Vagina (tissue), 2 donors: ENCODE measurements at regions not wholly inside any gene's neighbourhood (a gene's known extent, or its start where the extent isn't known, plus 50 kb on each side); places are given as distances from the start of the nearest gene placed in this dataset.

ENCODE experiments used
- CTCF ChIP-seq, 3 experiments: fragments of 450-650 bp in 2 of 3; fragments of 200-600 bp in 1 of 3; sonication (generic) in 1 of 3; IDR thresholded peaks; one replicate each; pipeline ENCODE4 v1.5.1; 2017 to 2019; ENCODE audit warnings: antibody characterized with exemption in 3 of 3, mild to moderate bottlenecking in 2 of 3, moderate library complexity in 2 of 3
- POLR2A ChIP-seq, 2 donors: fragments of 450-650 bp; IDR thresholded peaks; one replicate each; pipeline ENCODE4 v1.6.1; 2017; ENCODE audit warnings: antibody characterized with exemption in 2 of 2, mild to moderate bottlenecking in 2 of 2, moderate library complexity in 2 of 2
- POLR2AphosphoS5 ChIP-seq, 2 donors: sonication (generic); formaldehyde crosslinking; IDR thresholded peaks; one replicate each; pipeline ENCODE4 v1.9.0; 2017; ENCODE audit warnings: antibody characterized with exemption in 2 of 2, mild to moderate bottlenecking in 2 of 2, low read depth in 1 of 2; ENCODE audit not compliant: insufficient read depth in 1 of 2

GRCh38 chr1:30536530-30536929 lies 186.9 kb downstream of the MATN1 start:
- TF ChIP-seq POLR2A (IDR thresholded peaks at IDR 0.05) (no peak), CTCF (IDR thresholded peaks at IDR 0.05) (no peak), POLR2AphosphoS5 (IDR thresholded peaks at IDR 0.05; ENCODE audit: insufficient read depth in 1 of 2, low read depth in 1 of 2) (no peak)
